GM18511 (cell line): ENCODE measurements at regions not wholly inside any gene's neighbourhood (a gene's known extent, or its start where the extent isn't known, plus 50 kb on each side); places are given as distances from the start of the nearest gene placed in this dataset.
"Not testable (repeated sequence)": the region's sequence is repeated elsewhere in the genome, so short reads cannot be mapped to it uniquely, and the experiment has no call there.

Experiments used
- ATAC-seq: cut with Tn5 transposase; IDR thresholded peaks from one replicate; pipeline ENCODE4 v1.9.1; 2021; ENCODE audit warnings: mild to moderate bottlenecking, moderate library complexity; ENCODE audit not compliant: unreplicated experiment

GRCh38 chr2:228535396-228535795 is 353.9 kb upstream of the SPHKAP start:
- ATAC-seq, result no peak

- ATAC-seq, result no peak
Observed at GRCh38 chr2:228533156-228533555, 351.7 kb upstream of the SPHKAP start.

- ATAC-seq, result no peak
Observed at GRCh38 chr2:228532233-228532632, 350.7 kb upstream of the SPHKAP start.

- ATAC-seq, result no peak
Observed at GRCh38 chr2:228527197-228527881, 345.9 kb upstream of the SPHKAP start.

- no peak for ATAC-seq
Observed at GRCh38 chr2:228526687-228527086, 345.2 kb upstream of the SPHKAP start.

GRCh38 chr2:228522977-228523376 is 341.5 kb upstream of the SPHKAP start:
- ATAC-seq, result no peak

- no peak for ATAC-seq
Observed at GRCh38 chr2:228522276-228522675, 340.8 kb upstream of the SPHKAP start.

GRCh38 chr2:228519561-228519960 is 338.1 kb upstream of the SPHKAP start:
- ATAC-seq, result no peak

- no peak for ATAC-seq
Observed at GRCh38 chr2:228516019-228516418, 334.5 kb upstream of the SPHKAP start.

GRCh38 chr2:228513480-228513879 is 332.0 kb upstream of the SPHKAP start:
- ATAC-seq, result not testable (repeated sequence)

GRCh38 chr2:228509021-228509420 is 327.5 kb upstream of the SPHKAP start:
- ATAC-seq, result no peak

GRCh38 chr2:228507870-228508269 is 326.4 kb upstream of the SPHKAP start:
- no peak for ATAC-seq

GRCh38 chr2:228507231-228507824 is 325.8 kb upstream of the SPHKAP start:
- no peak for ATAC-seq

- no peak for ATAC-seq
Observed at GRCh38 chr2:228503731-228504130, 322.2 kb upstream of the SPHKAP start.

- ATAC-seq, result no peak
Observed at GRCh38 chr2:228493852-228494251, 312.4 kb upstream of the SPHKAP start.

GRCh38 chr2:228479014-228479413 is 297.5 kb upstream of the SPHKAP start:
- no peak for ATAC-seq

GRCh38 chr2:228474466-228474865 is 293.0 kb upstream of the SPHKAP start:
- no peak for ATAC-seq

GRCh38 chr2:228469721-228470120 is 288.2 kb upstream of the SPHKAP start:
- ATAC-seq, result no peak

GRCh38 chr2:228466851-228467250 is 285.4 kb upstream of the SPHKAP start:
- no peak for ATAC-seq

- ATAC-seq, result no peak
Observed at GRCh38 chr2:228465408-228465807, 283.9 kb upstream of the SPHKAP start.

GRCh38 chr2:228458364-228458763 is 276.9 kb upstream of the SPHKAP start:
- no peak for ATAC-seq

- no peak for ATAC-seq
Observed at GRCh38 chr2:228447266-228447915, 265.9 kb upstream of the SPHKAP start.
